ENCODE measurements at regions not wholly inside any gene's neighbourhood (a gene's known extent, or its start where the extent isn't known, plus 50 kb on each side); places are given as distances from the start of the nearest gene placed in this dataset.

GRCh38 chr13:67856955-67857354 is 626.8 kb upstream of the PCDH9 start:
- no peaks in the 10 kb centered on the region for H3K36me3 ChIP-seq (ENCODE audit: control insufficient read depth, insufficient read depth, low read length)
- H3K27me3 ChIP-seq (replicated peaks; ENCODE audit: control insufficient read depth, insufficient read depth, low read length) = no peaks in the 10 kb centered on the region
- no peak for TF ChIP-seq CTCF (IDR thresholded peaks at IDR 0.05; ENCODE audit: insufficient read depth, low read length, poor library complexity, severe bottlenecking)
- no peak overlapping the region for H3K4me3 ChIP-seq (replicated peaks; ENCODE audit: low read depth, low read length)
- no peak for DNase-seq (ENCODE audit: extremely low read depth, insufficient read length)

GRCh38 chr13:67855741-67856238 is 625.7 kb upstream of the PCDH9 start:
- TF ChIP-seq CTCF (IDR thresholded peaks at IDR 0.05; ENCODE audit: insufficient read depth, low read length, poor library complexity, severe bottlenecking) = no peak
- DNase-seq (ENCODE audit: extremely low read depth, insufficient read length) = no peak
- H3K4me3 ChIP-seq (replicated peaks; ENCODE audit: low read depth, low read length) = no peak overlapping the region

GRCh38 chr13:67854990-67855389 is 624.9 kb upstream of the PCDH9 start:
- TF ChIP-seq CTCF (IDR thresholded peaks at IDR 0.05; ENCODE audit: insufficient read depth, low read length, poor library complexity, severe bottlenecking) = no peak
- Histone ChIP-seq H3K4me3 (replicated peaks; ENCODE audit: low read depth, low read length) (no peak overlapping the region), H3K27me3 (replicated peaks; ENCODE audit: control insufficient read depth, insufficient read depth, low read length) (no peaks in the 10 kb centered on the region), H3K36me3 (ENCODE audit: control insufficient read depth, insufficient read depth, low read length) (no peaks in the 10 kb centered on the region)
- DNase-seq (ENCODE audit: extremely low read depth, insufficient read length) = no peak

More at GRCh38 chr13:67855741-67856238, 625.7 kb upstream of the PCDH9 start:
- Histone ChIP-seq H3K36me3 (ENCODE audit: control insufficient read depth, insufficient read depth, low read length) (no peaks in the 10 kb centered on the region), H3K27me3 (replicated peaks; ENCODE audit: control insufficient read depth, insufficient read depth, low read length) (no peaks in the 10 kb centered on the region)

GRCh38 chr13:67844574-67844973 is 614.4 kb upstream of the PCDH9 start:
- no peaks in the 10 kb centered on the region for H3K36me3 ChIP-seq (ENCODE audit: control insufficient read depth, insufficient read depth, low read length)
- H3K27me3 ChIP-seq (replicated peaks; ENCODE audit: control insufficient read depth, insufficient read depth, low read length) = no peaks in the 10 kb centered on the region
- no peak for DNase-seq (ENCODE audit: extremely low read depth, insufficient read length)
- H3K4me3 ChIP-seq (replicated peaks; ENCODE audit: low read depth, low read length) = no peak overlapping the region
- TF ChIP-seq CTCF (IDR thresholded peaks at IDR 0.05; ENCODE audit: insufficient read depth, low read length, poor library complexity, severe bottlenecking) = no peak

GRCh38 chr13:67841071-67841470 is 610.9 kb upstream of the PCDH9 start:
- DNase-seq (ENCODE audit: extremely low read depth, insufficient read length) = no peak
- H3K27me3 ChIP-seq (replicated peaks; ENCODE audit: control insufficient read depth, insufficient read depth, low read length) = no peaks in the 10 kb centered on the region
- H3K4me3 ChIP-seq (replicated peaks; ENCODE audit: low read depth, low read length) = no peak overlapping the region
- TF ChIP-seq CTCF (IDR thresholded peaks at IDR 0.05; ENCODE audit: insufficient read depth, low read length, poor library complexity, severe bottlenecking) = no peak
- no peaks in the 10 kb centered on the region for H3K36me3 ChIP-seq (ENCODE audit: control insufficient read depth, insufficient read depth, low read length)

- Histone ChIP-seq H3K36me3 (ENCODE audit: control insufficient read depth, insufficient read depth, low read length) (no peaks in the 10 kb centered on the region), H3K27me3 (replicated peaks; ENCODE audit: control insufficient read depth, insufficient read depth, low read length) (no peaks in the 10 kb centered on the region), H3K4me3 (replicated peaks; ENCODE audit: low read depth, low read length) (no peak overlapping the region)
- no peak for DNase-seq (ENCODE audit: extremely low read depth, insufficient read length)
- no peak for TF ChIP-seq CTCF (IDR thresholded peaks at IDR 0.05; ENCODE audit: insufficient read depth, low read length, poor library complexity, severe bottlenecking)
Observed at GRCh38 chr13:67833564-67833963, 603.4 kb upstream of the PCDH9 start.
